ENCODE measurements at regions not wholly inside any gene's neighbourhood (a gene's known extent, or its start where the extent isn't known, plus 50 kb on each side); places are given as distances from the start of the nearest gene placed in this dataset.
"Not testable (repeated sequence)": the region's sequence is repeated elsewhere in the genome, so short reads cannot be mapped to it uniquely, and the experiment has no call there.

DNA sequence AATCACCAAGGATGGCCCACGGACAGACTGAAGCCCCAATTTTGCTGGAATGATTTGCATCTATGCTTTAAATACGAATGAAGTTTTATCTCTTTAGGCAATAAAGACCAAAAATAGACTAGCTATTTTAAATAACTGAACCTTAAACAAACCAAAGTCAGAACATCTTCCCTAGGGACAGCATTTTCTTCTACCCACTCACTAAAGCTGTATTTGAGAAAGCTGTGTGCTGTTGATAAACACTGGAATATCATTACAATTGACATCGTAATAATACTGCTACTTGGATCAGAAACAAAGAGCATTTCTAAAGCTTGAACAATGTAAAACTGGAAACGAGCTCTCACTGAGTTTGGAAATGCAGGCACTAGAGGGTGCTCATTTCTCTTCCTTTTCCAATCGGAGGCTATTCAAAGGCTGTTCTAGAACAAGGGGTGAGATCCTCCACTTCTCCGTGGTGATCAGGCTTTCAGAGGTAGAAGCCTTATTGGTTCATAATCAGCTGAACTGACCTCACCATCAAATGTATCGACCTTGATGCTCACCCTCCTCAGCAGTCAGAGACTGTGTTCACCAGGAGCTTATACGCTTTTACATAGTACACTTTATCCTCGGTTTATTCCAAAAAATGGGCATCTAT lies 225.3 kb upstream of the PRSS1 start:
- DNase-seq = peak; percentile 56

DNA sequence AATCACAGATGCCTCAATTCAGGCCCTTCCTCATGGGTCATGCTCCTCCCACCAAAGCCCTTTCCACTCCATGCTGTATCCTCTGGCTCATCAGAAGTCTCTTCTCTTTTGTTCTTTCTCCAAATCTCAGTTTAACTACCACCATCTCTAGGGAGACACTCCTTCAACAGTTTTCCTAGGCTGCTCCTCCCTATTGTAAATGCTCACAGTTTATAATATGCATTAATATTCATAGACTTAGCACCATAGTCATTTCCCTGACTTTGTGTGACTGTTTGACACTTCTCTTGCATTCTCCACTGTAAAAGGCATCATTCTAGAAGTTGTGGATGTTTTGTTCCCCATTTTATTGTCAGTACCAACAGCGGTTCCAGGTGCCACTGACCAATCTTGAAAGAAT lies 226.5 kb upstream of the PRSS1 start:
- no peak for DNase-seq

- not testable (repeated sequence) for DNase-seq
Measured at GRCh38 chr7:142520885-142521284, 228.4 kb upstream of the PRSS1 start.

- DNase-seq = not testable (repeated sequence)
Measured at GRCh38 chr7:142520455-142520854, 228.8 kb upstream of the PRSS1 start.

- no peak for DNase-seq
Measured at GRCh38 chr7:142519079-142520078, 229.9 kb upstream of the PRSS1 start.

DNA sequence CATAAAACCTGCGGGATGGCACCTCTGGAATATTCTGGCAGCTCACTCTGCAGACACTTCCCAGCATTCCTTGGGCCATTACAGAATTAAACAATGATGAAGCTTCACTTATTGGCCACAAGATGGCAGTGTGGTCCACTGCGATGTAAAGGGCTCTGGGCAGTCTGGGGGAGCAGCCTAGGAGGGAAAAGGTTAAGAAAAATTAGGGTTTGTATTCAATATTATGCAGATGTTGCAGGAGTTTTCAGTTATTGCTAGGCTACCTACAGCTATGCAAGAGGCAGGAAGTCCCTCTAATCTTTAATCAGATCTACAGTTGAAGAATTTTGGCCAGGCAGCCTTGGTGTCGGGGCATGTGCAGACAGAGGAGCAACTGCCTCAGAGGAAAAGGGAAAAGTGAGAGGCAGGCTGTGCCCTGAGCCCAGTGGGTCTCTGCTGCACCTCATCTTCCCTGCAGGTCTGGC lies 233.2 kb upstream of the PRSS1 start:
- peak; percentile 71 for DNase-seq

DNA sequence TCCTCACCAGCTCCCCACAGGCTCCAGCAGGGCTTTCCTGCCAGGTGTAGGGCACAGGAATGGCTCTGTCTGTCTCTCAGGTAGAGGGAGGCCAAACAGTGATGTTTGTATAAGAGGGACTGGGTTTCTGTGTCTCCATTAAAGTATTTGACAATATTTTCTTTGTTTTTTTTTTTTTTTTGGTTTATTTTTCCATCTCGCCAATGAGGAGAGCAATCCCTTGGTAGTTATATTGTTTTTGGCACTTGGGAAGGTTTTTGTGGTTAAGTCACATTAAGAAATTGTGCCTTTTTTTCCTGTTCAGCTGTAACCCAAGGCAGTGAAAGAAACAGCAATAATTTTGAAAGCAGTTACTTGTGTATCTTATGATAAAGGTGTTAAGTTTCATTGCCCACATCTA lies 234.6 kb upstream of the PRSS1 start:
- not testable (repeated sequence) for DNase-seq

DNA sequence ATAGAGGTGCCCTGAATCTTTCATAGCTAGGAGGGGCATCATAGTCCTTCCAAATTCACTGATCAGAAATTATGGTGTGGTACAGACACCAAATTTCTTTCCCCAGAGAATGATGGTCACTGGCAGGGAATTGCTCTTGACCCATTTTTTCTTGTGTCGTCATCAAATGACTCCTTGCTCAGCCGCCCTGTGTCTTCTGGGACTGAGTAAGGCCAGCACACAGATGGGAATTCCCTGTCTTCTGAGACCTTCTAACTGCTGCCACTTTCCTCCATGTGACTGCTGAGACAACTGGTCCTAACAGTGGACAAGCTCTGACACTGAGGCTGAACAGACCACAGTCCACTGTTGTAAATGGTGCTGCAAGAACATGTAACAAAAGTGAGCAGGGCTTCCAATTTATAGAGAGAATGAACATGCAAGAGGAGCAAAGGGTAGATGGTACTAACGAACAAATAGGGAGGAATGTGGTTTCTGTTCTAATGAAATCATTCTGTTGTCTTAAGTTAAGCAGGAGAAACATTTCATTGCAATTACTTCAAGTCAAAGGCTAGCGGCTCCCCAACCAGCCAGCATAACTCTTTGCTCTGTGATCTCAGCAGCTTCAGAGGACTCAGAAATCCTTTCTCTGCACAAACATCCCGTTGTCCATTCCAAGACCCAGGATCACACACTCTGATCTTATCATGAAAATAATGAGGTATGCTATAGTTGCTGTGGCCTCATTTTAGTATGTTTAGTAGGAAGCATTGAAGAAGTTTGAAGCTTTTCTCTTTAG lies 235.9 kb upstream of the PRSS1 start:
- DNase-seq = no peak

DNA sequence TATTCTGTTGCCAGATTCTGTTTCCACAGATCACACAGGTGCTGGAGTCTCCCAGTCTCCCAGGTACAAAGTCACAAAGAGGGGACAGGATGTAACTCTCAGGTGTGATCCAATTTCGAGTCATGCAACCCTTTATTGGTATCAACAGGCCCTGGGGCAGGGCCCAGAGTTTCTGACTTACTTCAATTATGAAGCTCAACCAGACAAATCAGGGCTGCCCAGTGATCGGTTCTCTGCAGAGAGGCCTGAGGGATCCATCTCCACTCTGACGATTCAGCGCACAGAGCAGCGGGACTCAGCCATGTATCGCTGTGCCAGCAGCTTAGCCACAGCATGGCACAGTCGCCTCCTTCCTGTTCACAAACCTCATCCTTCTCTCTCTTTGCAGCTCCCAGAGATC lies 237.5 kb upstream of the PRSS1 start:
- no peak for DNase-seq

- no peak for DNase-seq
Measured at GRCh38 chr7:142511374-142511773, 237.9 kb upstream of the PRSS1 start.

- not testable (repeated sequence) for DNase-seq
Measured at GRCh38 chr7:142509235-142509634, 240.0 kb upstream of the PRSS1 start.

DNA sequence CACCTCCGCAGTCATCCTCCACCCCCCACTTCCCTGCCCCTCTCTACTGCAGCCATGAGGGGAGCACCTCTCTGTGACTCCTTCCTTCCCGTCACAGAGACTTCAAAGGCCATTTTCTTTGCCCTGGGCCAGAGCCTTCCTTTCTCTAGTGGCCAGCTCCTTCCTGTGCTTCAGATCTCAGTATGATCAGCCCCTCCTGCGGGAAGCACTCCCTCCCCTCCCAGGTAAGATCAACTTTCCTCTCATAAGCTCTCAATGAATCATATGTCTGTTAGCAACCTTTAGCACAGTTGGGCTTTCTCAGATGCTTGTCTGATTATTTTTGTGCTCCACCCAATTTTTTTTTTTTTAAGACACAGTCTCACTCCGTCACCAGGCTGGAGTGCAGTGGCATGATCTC lies 241.0 kb upstream of the PRSS1 start:
- DNase-seq = no peak

GRCh38 chr7:142507799-142508198 lies 241.5 kb upstream of the PRSS1 start:
- no peak for DNase-seq

DNA sequence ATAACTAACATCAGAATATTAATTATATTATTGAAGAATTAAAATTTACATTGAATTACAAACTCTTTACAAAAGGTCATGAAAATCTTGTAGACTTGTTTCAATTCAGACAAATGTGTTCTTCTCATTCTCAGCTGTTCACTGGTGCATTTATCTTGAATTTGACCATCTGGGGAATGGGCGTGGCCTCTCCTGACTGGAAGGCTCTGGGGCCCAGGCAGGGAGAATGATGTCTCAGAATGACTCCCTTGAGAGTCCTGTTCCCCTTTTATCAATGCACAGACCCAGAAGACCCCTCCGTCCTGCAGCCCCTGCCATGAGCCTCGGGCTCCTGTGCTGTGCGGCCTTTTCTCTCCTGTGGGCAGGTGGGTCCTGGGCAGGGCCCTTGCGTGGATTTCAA lies 242.2 kb upstream of the PRSS1 start:
- DNase-seq = not testable (repeated sequence)

DNA sequence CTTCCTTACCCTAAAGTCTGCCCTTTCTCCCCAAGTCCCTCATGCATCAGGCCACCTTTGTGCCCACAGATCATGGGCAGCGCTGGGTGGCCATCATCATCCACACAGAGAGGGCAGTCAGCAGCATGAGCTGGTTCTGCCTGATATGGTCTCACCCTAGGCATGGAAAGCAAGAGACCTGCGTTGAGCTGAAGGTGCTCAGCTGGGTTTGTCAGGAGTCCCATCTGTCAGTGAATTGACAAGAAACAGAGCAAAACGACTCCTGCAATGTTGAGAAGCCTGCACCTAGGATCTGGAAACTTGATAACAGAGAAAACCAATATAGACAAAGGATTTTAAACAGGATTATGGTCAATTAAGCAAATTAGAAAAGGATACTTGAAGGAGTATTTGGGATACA lies 242.7 kb upstream of the PRSS1 start:
- no peak for DNase-seq

DNA sequence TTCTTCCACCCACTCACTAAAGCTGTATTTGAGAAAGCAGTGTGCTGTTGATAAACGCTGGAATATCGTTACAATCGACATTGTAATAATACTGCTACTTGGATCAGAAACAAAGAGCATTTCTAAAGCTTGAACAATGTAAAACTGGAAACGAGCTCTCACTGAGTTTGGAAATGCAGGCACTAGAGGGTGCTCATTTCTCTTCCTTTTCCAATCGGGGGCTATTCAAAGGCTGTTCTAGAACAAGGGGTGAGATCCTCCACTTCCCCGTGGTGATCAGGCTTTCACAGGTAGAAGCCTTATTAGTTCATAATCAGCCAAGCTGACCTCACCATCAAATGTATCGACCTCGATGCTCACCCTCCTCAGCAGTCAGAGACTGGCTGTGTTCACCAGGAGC lies 245.3 kb upstream of the PRSS1 start:
- not testable (repeated sequence) for DNase-seq

DNA sequence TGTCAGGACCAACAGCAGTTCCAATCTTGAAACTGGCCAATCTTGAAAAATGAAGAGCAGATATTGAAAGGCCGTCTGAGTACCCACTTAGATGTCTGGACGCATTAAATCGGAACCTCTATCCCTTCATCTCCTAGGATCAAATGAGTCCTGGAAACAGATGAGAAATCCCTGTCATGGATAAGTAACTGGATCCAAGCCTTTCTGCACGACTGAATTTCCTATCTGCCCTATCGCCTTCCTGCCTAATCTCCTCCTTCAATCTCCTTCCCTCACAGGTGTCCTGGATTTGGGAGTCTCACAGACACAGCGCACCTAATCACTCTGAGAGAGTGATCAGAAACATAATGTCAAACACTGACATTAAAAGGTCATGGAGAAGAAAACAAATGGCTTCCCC lies 245.2 kb upstream of the PRSS58 start:
- DNase-seq = no peak

- DNase-seq = no peak
Measured at GRCh38 chr7:142501434-142501833, 243.6 kb upstream of the PRSS58 start.

GRCh38 chr7:142500366-142500765 lies 242.5 kb upstream of the PRSS58 start:
- DNase-seq = no peak

- no peak for DNase-seq
Measured at GRCh38 chr7:142499635-142500034, 241.8 kb upstream of the PRSS58 start.

GRCh38 chr7:142498364-142498763 lies 240.5 kb upstream of the PRSS58 start:
- no peak for DNase-seq

GRCh38 chr7:142496545-142496991 lies 238.7 kb upstream of the PRSS58 start:
- DNase-seq = peak; percentile 80

DNA sequence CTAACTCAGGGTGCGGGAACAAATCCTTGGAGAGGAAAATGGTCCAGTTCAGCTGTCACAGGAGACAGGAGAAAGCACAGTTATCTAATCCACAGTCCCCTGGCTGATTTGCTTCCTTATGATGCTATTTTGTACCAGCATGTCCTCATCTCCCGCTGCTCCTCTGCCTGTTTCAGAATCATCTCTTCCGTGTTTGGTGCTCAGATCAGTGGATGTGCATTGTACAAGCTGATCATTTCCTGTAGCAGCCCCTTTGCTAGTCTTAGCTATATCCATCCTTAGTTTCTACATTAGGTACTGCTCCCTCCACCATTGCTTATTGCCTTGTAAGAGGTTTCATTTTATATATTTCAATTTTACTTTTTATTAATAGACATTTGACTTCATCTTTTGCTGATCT lies 238.0 kb upstream of the PRSS58 start:
- not testable (repeated sequence) for DNase-seq
